ENCODE measurements at regions not wholly inside any gene's neighbourhood (a gene's known extent, or its start where the extent isn't known, plus 50 kb on each side); places are given as distances from the start of the nearest gene placed in this dataset.
A peak's percentile ranks its signal among the peaks of the same experiment; 100 is the strongest.
"Not testable (repeated sequence)": the region's sequence is repeated elsewhere in the genome, so short reads cannot be mapped to it uniquely, and the experiment has no call there.

- DNase-seq, result no peak
These were observed 1026.4 kb downstream of the DSC3 start for GRCh38 chr18:30016179-30016578.

- DNase-seq, result no peak
These were observed 1037.6 kb downstream of the DSC3 start for GRCh38 chr18:30004965-30005364.

- DNase-seq, result no peak
These were observed 1060.3 kb downstream of the DSC3 start for GRCh38 chr18:29982218-29982617.

- no peak for DNase-seq
These were observed 1062.7 kb downstream of the DSC3 start for GRCh38 chr18:29979881-29980280.

GRCh38 chr18:29969876-29970275, 1072.7 kb downstream of the DSC3 start:
- DNase-seq, result no peak

- no peak for DNase-seq
These were observed 1080.0 kb downstream of the DSC3 start for GRCh38 chr18:29962579-29962978.

GRCh38 chr18:29960539-29960938, 1082.0 kb downstream of the DSC3 start:
- DNase-seq, result no peak

GRCh38 chr18:29930231-29930630, 1112.3 kb downstream of the DSC3 start:
- DNase-seq, result no peak

GRCh38 chr18:29928081-29928480, 1114.5 kb downstream of the DSC3 start:
- no peak for DNase-seq

- no peak for DNase-seq
These were observed 1117.0 kb downstream of the DSC3 start for GRCh38 chr18:29925566-29925965.

- no peak for DNase-seq
These were observed 1130.2 kb downstream of the DSC3 start for GRCh38 chr18:29912351-29912750.

GRCh38 chr18:29892960-29893558, 1149.5 kb downstream of the DSC3 start:
- DNase-seq, result no peak

GRCh38 chr18:29883114-29883513, 1159.4 kb downstream of the DSC3 start:
- no peak for DNase-seq

GRCh38 chr18:29882620-29883019, 1159.9 kb downstream of the DSC3 start:
- no peak for DNase-seq

GRCh38 chr18:29879763-29880162, 1162.8 kb downstream of the DSC3 start:
- no peak for DNase-seq

- DNase-seq, result peak; percentile 40
These were observed 1167.9 kb downstream of the DSC3 start for GRCh38 chr18:29874519-29875098.

GRCh38 chr18:29873211-29873610, 1169.3 kb downstream of the DSC3 start:
- no peak for DNase-seq

GRCh38 chr18:29871246-29871645, 1171.3 kb downstream of the DSC3 start:
- no peak for DNase-seq

- DNase-seq, result no peak
These were observed 1179.7 kb downstream of the DSC3 start for GRCh38 chr18:29862824-29863223.

GRCh38 chr18:29855637-29856036, 1186.9 kb downstream of the DSC3 start:
- DNase-seq, result no peak

GRCh38 chr18:29853126-29853525, 1189.4 kb downstream of the DSC3 start:
- no peak for DNase-seq

GRCh38 chr18:29849144-29849543, 1193.4 kb downstream of the DSC3 start:
- no peak for DNase-seq

GRCh38 chr18:29841631-29842030, 1200.9 kb downstream of the DSC3 start:
- DNase-seq, result no peak

GRCh38 chr18:29840089-29840488, 1202.5 kb downstream of the DSC3 start:
- no peak for DNase-seq

GRCh38 chr18:29838961-29839360, 1203.6 kb downstream of the DSC3 start:
- not testable (repeated sequence) for DNase-seq
